Progenitor cell of endocrine pancreas (in vitro differentiated cells): ENCODE measurements at regions not wholly inside any gene's neighbourhood (a gene's known extent, or its start where the extent isn't known, plus 50 kb on each side); places are given as distances from the start of the nearest gene placed in this dataset.

ENCODE experiments used
- DNase-seq: peaks from one replicate; pipeline ENCODE4 v3.0.0; 2021; ENCODE audit warnings: low spot score; ENCODE audit not compliant: unreplicated experiment
- H3K27ac Mint-ChIP-seq: 2 replicates; pipeline ENCODE4 v1.8.0; 2021; ENCODE audit warnings: mild to moderate bottlenecking, moderate library complexity, mixed read lengths
- H3K27me3 Mint-ChIP-seq: 2 replicates; pipeline ENCODE4 v1.8.0; 2021; ENCODE audit warnings: mixed read lengths
- H3K36me3 Mint-ChIP-seq: 2 replicates; pipeline ENCODE4 v1.8.0; 2022; ENCODE audit warnings: mixed read lengths; ENCODE audit not compliant: insufficient read depth
- H3K4me1 Mint-ChIP-seq: 2 replicates; pipeline ENCODE4 v1.8.0; 2021; ENCODE audit warnings: low read depth, mixed read lengths
- H3K4me3 Mint-ChIP-seq: 2 replicates; pipeline ENCODE4 v1.8.0; 2021; ENCODE audit warnings: low read depth, mild to moderate bottlenecking, moderate library complexity, mixed read lengths
- H3K9me3 Mint-ChIP-seq: 2 replicates; pipeline ENCODE4 v1.8.0; 2021; ENCODE audit warnings: low read depth, mixed read lengths
- TF ChIP-seq, protein P1 (sequence below): fragments of 200-600 bp; sonication (generic); IDR thresholded peaks from one replicate; pipeline ENCODE4 v1.5.0; 2021; ENCODE audit warnings: antibody characterized with exemption, mild to moderate bottlenecking; ENCODE audit not compliant: unreplicated experiment

- Mint-ChIP-seq H3K4me1 (peaks cover 1% of the 10 kb centered on the region), H3K9me3 (peaks cover 26% of the 10 kb centered on the region), H3K27me3 (no peaks in the 10 kb centered on the region), H3K36me3 (no peaks in the 10 kb centered on the region), H3K27ac (no peak overlapping the region), H3K4me3 (no peak overlapping the region)
- TF ChIP-seq, protein P1, sequence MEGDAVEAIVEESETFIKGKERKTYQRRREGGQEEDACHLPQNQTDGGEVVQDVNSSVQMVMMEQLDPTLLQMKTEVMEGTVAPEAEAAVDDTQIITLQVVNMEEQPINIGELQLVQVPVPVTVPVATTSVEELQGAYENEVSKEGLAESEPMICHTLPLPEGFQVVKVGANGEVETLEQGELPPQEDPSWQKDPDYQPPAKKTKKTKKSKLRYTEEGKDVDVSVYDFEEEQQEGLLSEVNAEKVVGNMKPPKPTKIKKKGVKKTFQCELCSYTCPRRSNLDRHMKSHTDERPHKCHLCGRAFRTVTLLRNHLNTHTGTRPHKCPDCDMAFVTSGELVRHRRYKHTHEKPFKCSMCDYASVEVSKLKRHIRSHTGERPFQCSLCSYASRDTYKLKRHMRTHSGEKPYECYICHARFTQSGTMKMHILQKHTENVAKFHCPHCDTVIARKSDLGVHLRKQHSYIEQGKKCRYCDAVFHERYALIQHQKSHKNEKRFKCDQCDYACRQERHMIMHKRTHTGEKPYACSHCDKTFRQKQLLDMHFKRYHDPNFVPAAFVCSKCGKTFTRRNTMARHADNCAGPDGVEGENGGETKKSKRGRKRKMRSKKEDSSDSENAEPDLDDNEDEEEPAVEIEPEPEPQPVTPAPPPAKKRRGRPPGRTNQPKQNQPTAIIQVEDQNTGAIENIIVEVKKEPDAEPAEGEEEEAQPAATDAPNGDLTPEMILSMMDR: no peak
- no peak for DNase-seq
These were observed 573.0 kb upstream of the SLITRK1 start for GRCh38 chr13:84455143-84455905.

GRCh38 chr13:84447640-84447978, 565.3 kb upstream of the SLITRK1 start:
- TF ChIP-seq, protein P1: no peak
- Mint-ChIP-seq H3K36me3 (no peaks in the 10 kb centered on the region), H3K9me3 (peaks cover 26% of the 10 kb centered on the region), H3K27ac (no peak overlapping the region), H3K4me1 (no peaks in the 10 kb centered on the region), H3K4me3 (no peak overlapping the region), H3K27me3 (no peaks in the 10 kb centered on the region)
- no peak for DNase-seq

DNA sequence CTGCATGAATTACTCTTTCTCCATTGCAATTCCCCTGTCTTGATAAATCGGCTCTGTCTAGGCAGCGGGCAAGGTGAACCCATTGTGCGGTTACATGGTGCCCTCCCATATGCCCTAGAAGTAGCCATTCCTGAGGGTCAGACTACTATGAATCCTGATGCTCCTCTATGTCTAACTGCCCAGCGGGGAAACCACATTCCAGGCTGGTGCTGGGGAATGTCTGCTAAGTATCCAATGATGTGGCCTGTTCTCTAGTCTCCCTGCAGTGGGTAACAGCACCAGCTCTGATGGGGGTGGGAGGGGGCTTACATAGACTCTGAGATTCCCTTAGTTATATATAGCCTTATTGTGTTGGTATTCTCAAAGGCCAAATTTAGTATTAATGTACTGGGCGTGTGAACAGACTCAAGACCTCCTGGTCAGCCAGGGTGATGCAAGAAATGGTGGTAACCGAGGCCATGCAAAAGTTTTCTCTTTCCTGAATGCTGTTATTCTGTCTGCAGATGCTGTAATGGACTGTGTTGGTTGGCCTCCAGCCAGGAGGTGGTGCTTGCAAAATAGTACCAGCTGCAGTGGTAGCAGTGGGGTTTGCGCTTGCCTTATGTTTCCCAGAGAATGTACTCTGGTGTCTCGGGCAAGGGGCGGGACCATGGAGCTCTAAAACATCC, 564.8 kb upstream of the SLITRK1 start:
- DNase-seq: no peak
- H3K9me3 Mint-ChIP-seq: peaks cover 21% of the 10 kb centered on the region
- no peaks in the 10 kb centered on the region for H3K27me3 Mint-ChIP-seq
- H3K36me3 Mint-ChIP-seq: no peaks in the 10 kb centered on the region
- no peak overlapping the region for H3K27ac Mint-ChIP-seq
- H3K4me3 Mint-ChIP-seq: no peak overlapping the region
- TF ChIP-seq, protein P1: no peak
- no peaks in the 10 kb centered on the region for H3K4me1 Mint-ChIP-seq

- Mint-ChIP-seq H3K27ac (no peak overlapping the region), H3K4me1 (no peaks in the 10 kb centered on the region), H3K4me3 (no peak overlapping the region), H3K27me3 (no peaks in the 10 kb centered on the region), H3K9me3 (peaks cover 16% of the 10 kb centered on the region), H3K36me3 (no peaks in the 10 kb centered on the region)
- DNase-seq: no peak
- TF ChIP-seq, protein P1: no peak
These were observed 563.5 kb upstream of the SLITRK1 start for GRCh38 chr13:84445776-84446175.

- Mint-ChIP-seq H3K27me3 (no peaks in the 10 kb centered on the region), H3K9me3 (peaks cover 13% of the 10 kb centered on the region), H3K4me3 (no peak overlapping the region), H3K36me3 (no peaks in the 10 kb centered on the region), H3K4me1 (no peaks in the 10 kb centered on the region), H3K27ac (no peak overlapping the region)
- DNase-seq: no peak
- TF ChIP-seq, protein P1: no peak
These were observed 561.2 kb upstream of the SLITRK1 start for GRCh38 chr13:84443463-84443862.
